Endothelial cell (in vitro differentiated cells): ENCODE measurements at regions not wholly inside any gene's neighbourhood (a gene's known extent, or its start where the extent isn't known, plus 50 kb on each side); places are given as distances from the start of the nearest gene placed in this dataset.

Source experiments
- DNase-seq: peaks from one replicate; pipeline ENCODE4 v3.0.0; 2021; ENCODE audit warnings: low spot score
- H3K27ac Mint-ChIP-seq: one replicate; pipeline ENCODE4 v1.8.0; 2021; ENCODE audit warnings: mixed read lengths, inconsistent platforms; ENCODE audit not compliant: unreplicated experiment
- H3K27me3 Mint-ChIP-seq: one replicate; pipeline ENCODE4 v1.8.0; 2021; ENCODE audit warnings: mild to moderate bottlenecking, moderate library complexity, mixed read lengths, inconsistent platforms; ENCODE audit not compliant: unreplicated experiment
- H3K36me3 Mint-ChIP-seq: one replicate; pipeline ENCODE4 v1.8.0; 2021; ENCODE audit warnings: mild to moderate bottlenecking, low read depth, mixed read lengths, inconsistent platforms; ENCODE audit not compliant: unreplicated experiment
- H3K4me1 Mint-ChIP-seq: one replicate; pipeline ENCODE4 v1.8.0; 2021; ENCODE audit warnings: mild to moderate bottlenecking, mixed read lengths, inconsistent platforms; ENCODE audit not compliant: unreplicated experiment
- H3K4me3 Mint-ChIP-seq: one replicate; pipeline ENCODE4 v1.8.0; 2021; ENCODE audit warnings: mild to moderate bottlenecking, mixed read lengths, inconsistent platforms; ENCODE audit not compliant: unreplicated experiment
- H3K9me3 Mint-ChIP-seq: one replicate; pipeline ENCODE4 v1.8.0; 2021; ENCODE audit warnings: mixed read lengths, inconsistent platforms; ENCODE audit not compliant: unreplicated experiment
- TF ChIP-seq, protein P1 (sequence below): fragments of 200-600 bp; sonication (generic); IDR thresholded peaks from one replicate; pipeline ENCODE4 v1.5.0; 2021; ENCODE audit warnings: antibody characterized with exemption; ENCODE audit not compliant: unreplicated experiment

DNA sequence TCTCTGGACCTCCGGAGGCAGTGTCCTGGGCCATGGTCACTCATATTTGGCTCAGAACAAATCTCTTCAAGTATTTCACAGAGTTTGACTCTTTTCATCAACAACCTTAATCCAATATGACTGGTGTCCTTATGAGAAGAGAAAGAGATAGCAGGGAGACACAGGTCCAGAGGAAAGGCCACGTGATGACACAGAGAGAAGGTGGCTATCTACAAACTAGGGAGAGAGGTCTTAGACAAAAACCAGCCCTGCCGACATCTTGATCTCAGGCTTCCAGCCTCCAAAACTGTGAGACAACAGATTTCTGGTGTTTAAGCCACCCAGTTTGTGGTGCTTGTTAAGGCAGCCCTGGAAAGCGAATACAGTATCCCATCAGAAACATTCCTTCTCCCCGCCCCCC lies 237.1 kb upstream of the PROK2 start:
- no peak for DNase-seq
- Mint-ChIP-seq H3K27me3 (no peaks in the 10 kb centered on the region), H3K4me1 (no peaks in the 10 kb centered on the region), H3K36me3 (peaks cover 13% of the 10 kb centered on the region), H3K27ac (no peak overlapping the region), H3K9me3 (no peaks in the 10 kb centered on the region), H3K4me3 (no peak overlapping the region)
- TF ChIP-seq, protein P1, sequence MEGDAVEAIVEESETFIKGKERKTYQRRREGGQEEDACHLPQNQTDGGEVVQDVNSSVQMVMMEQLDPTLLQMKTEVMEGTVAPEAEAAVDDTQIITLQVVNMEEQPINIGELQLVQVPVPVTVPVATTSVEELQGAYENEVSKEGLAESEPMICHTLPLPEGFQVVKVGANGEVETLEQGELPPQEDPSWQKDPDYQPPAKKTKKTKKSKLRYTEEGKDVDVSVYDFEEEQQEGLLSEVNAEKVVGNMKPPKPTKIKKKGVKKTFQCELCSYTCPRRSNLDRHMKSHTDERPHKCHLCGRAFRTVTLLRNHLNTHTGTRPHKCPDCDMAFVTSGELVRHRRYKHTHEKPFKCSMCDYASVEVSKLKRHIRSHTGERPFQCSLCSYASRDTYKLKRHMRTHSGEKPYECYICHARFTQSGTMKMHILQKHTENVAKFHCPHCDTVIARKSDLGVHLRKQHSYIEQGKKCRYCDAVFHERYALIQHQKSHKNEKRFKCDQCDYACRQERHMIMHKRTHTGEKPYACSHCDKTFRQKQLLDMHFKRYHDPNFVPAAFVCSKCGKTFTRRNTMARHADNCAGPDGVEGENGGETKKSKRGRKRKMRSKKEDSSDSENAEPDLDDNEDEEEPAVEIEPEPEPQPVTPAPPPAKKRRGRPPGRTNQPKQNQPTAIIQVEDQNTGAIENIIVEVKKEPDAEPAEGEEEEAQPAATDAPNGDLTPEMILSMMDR = no peak

DNA sequence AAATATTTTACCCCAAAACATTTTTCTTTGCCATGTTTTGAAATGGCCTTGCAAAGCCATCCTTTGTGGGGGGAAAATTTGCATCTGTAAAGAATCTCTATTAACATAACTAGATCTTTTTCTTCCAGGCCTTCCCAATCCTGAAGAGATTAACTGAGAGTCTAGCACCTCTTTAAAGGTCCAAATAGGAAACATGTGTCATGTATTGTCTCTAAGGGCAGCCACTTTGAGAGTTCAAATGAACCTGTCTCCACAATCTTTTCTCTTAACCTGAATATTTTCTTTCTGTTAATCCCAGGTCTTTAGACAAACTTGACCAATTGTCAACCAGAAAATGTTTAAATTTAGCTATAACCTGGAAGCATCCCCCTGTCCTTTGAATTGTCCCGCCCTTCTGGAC lies 236.6 kb upstream of the PROK2 start:
- Mint-ChIP-seq H3K27ac (no peak overlapping the region), H3K4me3 (no peak overlapping the region), H3K36me3 (peaks cover 13% of the 10 kb centered on the region), H3K27me3 (no peaks in the 10 kb centered on the region), H3K4me1 (no peaks in the 10 kb centered on the region), H3K9me3 (no peaks in the 10 kb centered on the region)
- TF ChIP-seq, protein P1 = no peak
- DNase-seq = no peak

DNA sequence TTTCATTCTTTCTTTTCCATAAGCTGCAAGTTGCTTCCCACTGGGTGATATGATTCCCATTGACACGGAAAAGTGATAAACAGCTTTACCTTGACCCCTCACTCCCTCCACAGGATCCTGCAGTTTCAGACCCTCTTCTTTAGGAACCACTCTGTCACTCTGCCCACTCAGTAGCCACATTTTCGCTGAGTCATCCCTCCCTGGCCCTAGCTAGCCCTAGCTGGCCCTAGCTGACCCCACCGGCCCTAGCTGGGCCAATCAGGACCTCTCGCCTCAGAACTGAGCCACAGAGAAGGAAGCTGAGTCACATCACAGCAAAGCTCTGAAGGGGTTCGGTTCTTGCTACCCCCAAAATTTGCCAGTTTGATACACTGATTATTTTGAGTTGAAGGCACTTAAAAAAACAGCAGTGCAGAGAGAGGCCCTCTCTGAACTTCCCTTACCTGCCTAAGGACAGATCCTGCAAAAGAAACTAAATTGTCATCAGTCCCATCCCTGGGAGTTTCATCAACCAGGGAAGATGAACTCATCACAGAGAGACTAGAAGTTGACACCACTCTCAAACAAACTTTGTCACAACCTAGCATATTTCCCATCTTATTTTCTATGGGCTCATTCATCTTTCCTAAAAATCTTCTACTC lies 233.5 kb upstream of the PROK2 start:
- Mint-ChIP-seq H3K27ac (no peak overlapping the region), H3K4me1 (no peaks in the 10 kb centered on the region), H3K9me3 (no peaks in the 10 kb centered on the region), H3K4me3 (no peak overlapping the region), H3K36me3 (peaks cover 9% of the 10 kb centered on the region), H3K27me3 (no peaks in the 10 kb centered on the region)
- TF ChIP-seq, protein P1 = no peak
- DNase-seq = no peak

DNA sequence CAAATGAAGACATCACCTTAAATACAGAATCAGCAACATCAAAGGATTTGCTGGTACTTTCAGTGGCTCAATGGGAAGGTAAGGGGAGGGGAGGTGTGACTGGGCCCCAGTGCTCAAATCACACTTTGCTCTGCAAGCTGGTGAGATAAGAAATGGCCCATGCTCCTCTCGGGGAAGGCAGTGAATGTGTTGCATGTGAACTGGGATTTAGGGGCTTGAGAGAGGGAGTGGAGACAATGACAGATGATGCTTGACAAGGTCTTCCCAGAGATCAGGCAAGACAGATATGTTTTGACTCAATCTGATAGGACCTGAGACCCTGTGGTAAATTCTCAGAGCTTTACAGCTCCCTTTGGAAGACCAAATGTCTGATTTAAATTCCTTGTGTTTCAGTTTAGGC lies 233.0 kb upstream of the PROK2 start:
- H3K9me3 Mint-ChIP-seq = no peaks in the 10 kb centered on the region
- no peaks in the 10 kb centered on the region for H3K27me3 Mint-ChIP-seq
- TF ChIP-seq, protein P1 = no peak
- DNase-seq = no peak
- H3K36me3 Mint-ChIP-seq = peaks cover 9% of the 10 kb centered on the region
- no peak overlapping the region for H3K4me3 Mint-ChIP-seq
- H3K27ac Mint-ChIP-seq = no peak overlapping the region
- no peaks in the 10 kb centered on the region for H3K4me1 Mint-ChIP-seq

DNA sequence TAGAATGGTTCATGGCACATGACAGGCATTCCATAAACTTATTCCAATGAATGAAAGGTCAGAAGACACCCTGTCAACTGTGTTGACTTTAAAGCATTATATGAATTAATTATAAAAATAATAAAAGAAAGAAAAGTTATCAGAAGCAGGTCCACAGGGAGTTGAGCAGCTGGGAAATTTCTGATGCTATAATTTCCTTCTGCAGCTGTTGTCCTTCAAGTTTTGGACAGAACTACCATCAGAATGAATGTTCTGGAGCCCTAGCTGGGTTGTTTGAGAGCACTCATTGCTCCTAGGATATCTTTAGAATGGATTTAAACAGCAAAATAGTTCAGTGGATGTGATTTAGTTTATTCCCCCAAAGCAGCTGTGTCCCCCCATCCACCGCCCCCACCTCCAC lies 232.4 kb upstream of the PROK2 start:
- no peak for DNase-seq
- Mint-ChIP-seq H3K9me3 (no peaks in the 10 kb centered on the region), H3K36me3 (peaks cover 6% of the 10 kb centered on the region), H3K4me1 (no peaks in the 10 kb centered on the region), H3K27ac (no peak overlapping the region), H3K27me3 (no peaks in the 10 kb centered on the region), H3K4me3 (no peak overlapping the region)
- TF ChIP-seq, protein P1 = no peak
